CD14-positive monocyte (primary cell): ENCODE measurements at regions not wholly inside any gene's neighbourhood (a gene's known extent, or its start where the extent isn't known, plus 50 kb on each side); places are given as distances from the start of the nearest gene placed in this dataset.

Source experiments
- DNase-seq, 3 donors: peaks; one replicate each; pipeline ENCODE4 v3.0.0-alpha.2; 2011 to 2022
- H2AFZ ChIP-seq: 2 replicates; pipeline ENCODE4 v1.6.0; 2012; ENCODE audit warnings: mild to moderate bottlenecking, low read depth, low read length, inconsistent platforms; ENCODE audit not compliant: insufficient read depth, poor library complexity, severe bottlenecking
- H3K27ac ChIP-seq, 2 donors: 1 replicate in 1 of 2; 2 replicates in 1 of 2; pipeline ENCODE4 v1.5.1; 2012 to 2013; ENCODE audit warnings: low read length in 2 of 2, control low read depth in 1 of 2, inconsistent platforms in 1 of 2, low read depth in 1 of 2, mild to moderate bottlenecking in 1 of 2
- H3K27me3 ChIP-seq, 2 donors: one replicate each; pipeline versions ENCODE4 v1.6.0 to v1.6.1; 2011 to 2013; ENCODE audit warnings: low read length in 2 of 2; ENCODE audit not compliant: control insufficient read depth in 2 of 2, insufficient read depth in 2 of 2
- H3K36me3 ChIP-seq, 2 donors: replicated peaks in 1 of 2; 1 replicate in 1 of 2; 2 replicates in 1 of 2; pipeline versions ENCODE4 v1.5.1 to v1.6.1; 2012 to 2013; ENCODE audit warnings: low read length in 2 of 2, control low read depth in 1 of 2, inconsistent platforms in 1 of 2, mild to moderate bottlenecking in 1 of 2; ENCODE audit not compliant: insufficient read depth in 2 of 2, control insufficient read depth in 1 of 2
- H3K4me1 ChIP-seq, 2 donors: 1 replicate in 1 of 2; 2 replicates in 1 of 2; pipeline versions ENCODE4 v1.5.1 to v1.6.1; 2012 to 2013; ENCODE audit warnings: low read length in 2 of 2, control low read depth in 1 of 2, inconsistent platforms in 1 of 2, mild to moderate bottlenecking in 1 of 2, moderate library complexity in 1 of 2; ENCODE audit not compliant: insufficient read depth in 2 of 2, control insufficient read depth in 1 of 2
- H3K4me2 ChIP-seq: replicated peaks from 2 replicates; pipeline ENCODE3; 2012; ENCODE audit warnings: low read length, moderate library complexity, mild to moderate bottlenecking; ENCODE audit not compliant: poor library complexity, severe bottlenecking; ENCODE audit errors: extremely low read depth
- H3K4me3 ChIP-seq, 3 experiments: fragments of 200-600 bp in 1 of 3; sonication (generic) in 1 of 3; replicated peaks in 1 of 3; 1 replicate in 2 of 3; 2 replicates in 1 of 3; pipeline ENCODE4 v1.5.1; 2011 to 2013; ENCODE audit warnings: low read length in 3 of 3, mild to moderate bottlenecking in 3 of 3, control low read depth in 2 of 3, low read depth in 2 of 3, inconsistent platforms in 1 of 3, moderate library complexity in 1 of 3
- H3K79me2 ChIP-seq: 2 replicates; pipeline ENCODE4 v1.6.0; 2012; ENCODE audit warnings: mild to moderate bottlenecking, control low read depth, inconsistent platforms, low read length, moderate library complexity; ENCODE audit not compliant: insufficient read depth
- H3K9ac ChIP-seq: 2 replicates; pipeline ENCODE4 v1.6.0; 2017; ENCODE audit warnings: low read length, mild to moderate bottlenecking; ENCODE audit not compliant: insufficient read depth, poor library complexity, severe bottlenecking
- H3K9me3 ChIP-seq, 2 donors: replicated peaks in 1 of 2; 1 replicate in 1 of 2; 2 replicates in 1 of 2; pipeline versions ENCODE4 v1.5.1 to v1.6.1; 2012 to 2013; ENCODE audit warnings: low read length in 2 of 2, control low read depth in 1 of 2; ENCODE audit not compliant: control insufficient read depth in 1 of 2, insufficient read depth in 1 of 2
- H4K20me1 ChIP-seq: 2 replicates; pipeline ENCODE4 v1.6.0; 2012; ENCODE audit warnings: mild to moderate bottlenecking, low read length, control low read depth, moderate library complexity; ENCODE audit not compliant: insufficient read depth
- H3K27ac Mint-ChIP-seq, 7 donors: one replicate each; pipeline ENCODE4 v1.8.0; 2020; ENCODE audit warnings: mild to moderate bottlenecking in 7 of 7, mixed read lengths in 7 of 7, moderate library complexity in 6 of 7, inconsistent platforms in 2 of 7
- H3K27me3 Mint-ChIP-seq, 3 donors: one replicate each; pipeline ENCODE4 v1.8.0; 2021 to 2022; ENCODE audit warnings: low read depth in 3 of 3, mild to moderate bottlenecking in 3 of 3, mixed read lengths in 3 of 3, moderate library complexity in 3 of 3, inconsistent platforms in 1 of 3
- H3K36me3 Mint-ChIP-seq, 2 donors: one replicate each; pipeline ENCODE4 v1.8.0; 2020; ENCODE audit warnings: mixed read lengths in 2 of 2, inconsistent platforms in 1 of 2, mild to moderate bottlenecking in 1 of 2
- H3K4me1 Mint-ChIP-seq: one replicate; pipeline ENCODE4 v1.8.0; 2020; ENCODE audit warnings: mild to moderate bottlenecking, mixed read lengths
- H3K4me3 Mint-ChIP-seq, 2 donors: one replicate each; pipeline ENCODE4 v1.8.0; 2020; ENCODE audit warnings: mild to moderate bottlenecking in 2 of 2, mixed read lengths in 2 of 2, moderate library complexity in 1 of 2
- H3K9me3 Mint-ChIP-seq, 7 donors: one replicate each; pipeline ENCODE4 v1.8.0; 2020 to 2022; ENCODE audit warnings: mixed read lengths in 7 of 7, mild to moderate bottlenecking in 6 of 7, moderate library complexity in 6 of 7, inconsistent platforms in 2 of 7
- WGBS: methylation state at CpG from one replicate; pipeline ENCODE4 v1.1.5; 2013; ENCODE audit warnings: missing lambda C conversion rate; ENCODE audit not compliant: insufficient coverage; 5-methylcytosine and 5-hydroxymethylcytosine counted together
- intact Hi-C, 2 donors: fragments of 100-400 bp; cut with micrococcal nuclease; formaldehyde crosslinking; loops; one replicate each; pipeline versions ENCODE4 v1.15.0 to v1.15.1; 2023
- TF ChIP-seq, protein P1 (sequence below): fragments of 200-600 bp; IDR thresholded peaks from one replicate; pipeline ENCODE4 v1.8.0; 2022; ENCODE audit warnings: antibody characterized with exemption, mild to moderate bottlenecking

DNA sequence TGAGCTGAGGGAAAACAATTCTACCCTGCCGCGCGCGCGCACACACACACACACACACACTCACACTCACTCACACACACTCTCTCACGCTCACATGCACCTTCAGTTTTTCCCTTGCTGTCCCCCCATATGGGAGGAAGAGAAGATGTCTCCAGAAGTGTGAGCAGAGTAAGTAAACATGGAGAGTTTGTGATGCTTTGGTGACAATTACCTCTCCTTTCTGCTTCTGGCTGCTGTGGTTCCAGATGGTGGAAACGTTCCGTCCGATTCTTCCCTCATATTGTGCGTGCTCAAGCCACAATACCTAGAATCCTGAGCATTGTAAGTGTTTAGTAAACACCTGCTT lies 86.7 kb downstream of the LINC00237 start:
- H3K4me3 Mint-ChIP-seq: peak overlapping the region in 1 of 2 donors; percentile 73
- H3K27ac ChIP-seq: no peak overlapping the region
- H3K4me1 ChIP-seq: no peaks in the 10 kb centered on the region
- intact Hi-C loops: no loop called here
- no peaks in the 10 kb centered on the region for H3K36me3 Mint-ChIP-seq
- H3K9me3 Mint-ChIP-seq: peaks cover 0 to 5% (median 1%) of the 10 kb centered on the region in 7 donors
- H3K27ac Mint-ChIP-seq: no peak overlapping the region
- peaks cover 43 to 49% of the 10 kb centered on the region in 2 donors for H3K27me3 ChIP-seq
- no peaks in the 10 kb centered on the region for H3K36me3 ChIP-seq
- TF ChIP-seq, protein P1, sequence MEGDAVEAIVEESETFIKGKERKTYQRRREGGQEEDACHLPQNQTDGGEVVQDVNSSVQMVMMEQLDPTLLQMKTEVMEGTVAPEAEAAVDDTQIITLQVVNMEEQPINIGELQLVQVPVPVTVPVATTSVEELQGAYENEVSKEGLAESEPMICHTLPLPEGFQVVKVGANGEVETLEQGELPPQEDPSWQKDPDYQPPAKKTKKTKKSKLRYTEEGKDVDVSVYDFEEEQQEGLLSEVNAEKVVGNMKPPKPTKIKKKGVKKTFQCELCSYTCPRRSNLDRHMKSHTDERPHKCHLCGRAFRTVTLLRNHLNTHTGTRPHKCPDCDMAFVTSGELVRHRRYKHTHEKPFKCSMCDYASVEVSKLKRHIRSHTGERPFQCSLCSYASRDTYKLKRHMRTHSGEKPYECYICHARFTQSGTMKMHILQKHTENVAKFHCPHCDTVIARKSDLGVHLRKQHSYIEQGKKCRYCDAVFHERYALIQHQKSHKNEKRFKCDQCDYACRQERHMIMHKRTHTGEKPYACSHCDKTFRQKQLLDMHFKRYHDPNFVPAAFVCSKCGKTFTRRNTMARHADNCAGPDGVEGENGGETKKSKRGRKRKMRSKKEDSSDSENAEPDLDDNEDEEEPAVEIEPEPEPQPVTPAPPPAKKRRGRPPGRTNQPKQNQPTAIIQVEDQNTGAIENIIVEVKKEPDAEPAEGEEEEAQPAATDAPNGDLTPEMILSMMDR: no peak
- no peak overlapping the region for H3K9ac ChIP-seq
- no peaks in the 10 kb centered on the region for H3K4me1 Mint-ChIP-seq
- no peak overlapping the region for H2AFZ ChIP-seq
- DNase-seq: no peak
- H4K20me1 ChIP-seq: no peaks in the 10 kb centered on the region
- H3K9me3 ChIP-seq: peaks cover 0 to 5% of the 10 kb centered on the region in 2 donors
- H3K79me2 ChIP-seq: no peaks in the 10 kb centered on the region
- H3K4me2 ChIP-seq: no peak overlapping the region
- no peak overlapping the region for H3K4me3 ChIP-seq
- WGBS: no CpG with 5 or more reads among the region's 10 CpGs
- peaks cover 43 to 63% (median 50%) of the 10 kb centered on the region in 3 donors for H3K27me3 Mint-ChIP-seq

DNA sequence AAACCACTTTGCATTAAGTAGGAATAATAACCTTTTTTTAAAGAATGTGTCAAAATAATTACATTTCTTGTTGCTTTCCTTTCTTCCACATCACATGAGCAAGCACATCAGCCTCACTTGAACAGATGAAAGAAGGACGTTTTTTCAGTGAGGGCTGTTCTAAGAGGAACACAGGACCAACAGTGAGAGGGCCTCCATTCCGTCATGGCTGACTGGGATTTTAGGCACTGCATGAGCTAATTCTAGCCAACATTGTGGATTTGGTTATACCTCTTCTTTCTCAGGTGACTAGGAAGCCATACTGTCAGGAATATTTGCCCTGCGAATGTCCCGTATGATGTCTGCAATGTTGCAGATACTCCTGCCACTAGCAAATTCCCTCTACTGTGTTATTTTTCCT lies 87.6 kb downstream of the LINC00237 start:
- Histone ChIP-seq H3K36me3 (no peaks in the 10 kb centered on the region), H3K79me2 (no peaks in the 10 kb centered on the region), H3K4me2 (no peak overlapping the region), H3K27me3 (peaks cover 43 to 49% of the 10 kb centered on the region in 2 donors), H3K9ac (no peak overlapping the region), H3K27ac (no peak overlapping the region), H3K4me3 (no peak overlapping the region), H2AFZ (no peak overlapping the region), H4K20me1 (no peaks in the 10 kb centered on the region), H3K4me1 (no peaks in the 10 kb centered on the region), H3K9me3 (peaks cover 0 to 5% of the 10 kb centered on the region in 2 donors)
- no peak for DNase-seq
- Mint-ChIP-seq H3K27ac (no peak overlapping the region), H3K27me3 (peaks cover 42 to 65% (median 51%) of the 10 kb centered on the region in 3 donors), H3K36me3 (no peaks in the 10 kb centered on the region), H3K4me3 (no peak overlapping the region), H3K9me3 (peaks cover 0 to 5% (median 2%) of the 10 kb centered on the region in 7 donors), H3K4me1 (no peaks in the 10 kb centered on the region)
- 67% methylated on average over 1 of the region's 4 CpGs for WGBS
- TF ChIP-seq, protein P1: no peak
- intact Hi-C loops: no loop called here
